GM12892 (cell line): ENCODE measurements at regions not wholly inside any gene's neighbourhood (a gene's known extent, or its start where the extent isn't known, plus 50 kb on each side); places are given as distances from the start of the nearest gene placed in this dataset.

Experiments used
- POLR2A ChIP-seq: IDR thresholded peaks from 2 replicates; pipeline ENCODE4 v1.6.1; 2011; ENCODE audit warnings: low read depth, low read length, control low read depth
- POLR2AphosphoS5 ChIP-seq: IDR thresholded peaks from 2 replicates; pipeline ENCODE4 v1.6.1; 2011; ENCODE audit warnings: low read depth, low read length, control low read depth
- TAF1 ChIP-seq: IDR thresholded peaks from 2 replicates; pipeline ENCODE4 v1.6.1; 2011; ENCODE audit warnings: low read depth, mild to moderate bottlenecking, control low read depth, low read length, borderline replicate concordance

DNA sequence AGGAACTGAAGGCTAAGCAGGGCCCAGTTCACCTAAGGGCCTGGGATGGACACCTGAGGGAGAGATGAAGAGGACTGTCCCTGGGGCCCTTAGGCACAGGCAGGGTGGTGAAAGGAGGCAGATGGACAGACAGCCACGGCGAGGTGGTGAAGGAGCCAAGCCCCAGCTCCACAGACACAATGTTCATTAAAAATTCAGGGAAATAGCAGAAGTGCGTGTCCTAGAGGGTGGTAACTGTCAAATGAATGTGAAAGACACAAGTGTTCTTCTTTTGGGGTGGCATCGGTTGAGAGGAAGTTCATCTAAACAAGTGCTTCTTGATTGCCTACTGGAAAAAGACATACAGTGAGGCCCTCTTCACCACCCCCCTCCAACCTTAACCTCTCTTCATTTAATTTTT is 76.2 kb upstream of the SIX2 start:
- TF ChIP-seq POLR2A (no peak), POLR2AphosphoS5 (no peak), TAF1 (no peak)
